Neural progenitor cell (in vitro differentiated cells): ENCODE measurements at regions not wholly inside any gene's neighbourhood (a gene's known extent, or its start where the extent isn't known, plus 50 kb on each side); places are given as distances from the start of the nearest gene placed in this dataset.

Experiments used
- DNase-seq: peaks from one replicate; pipeline ENCODE4 v3.0.0-alpha.2; 2016; ENCODE audit warnings: low spot score
- H2AFZ ChIP-seq: fragments of 200-600 bp; sonication (generic); replicated peaks from 2 replicates; pipeline ENCODE4 v1.6.1; 2016; ENCODE audit warnings: antibody characterized with exemption
- H3F3A ChIP-seq: fragments of 200-600 bp; sonication (generic); 2 replicates; pipeline ENCODE4 v1.6.1; 2016; ENCODE audit warnings: antibody characterized with exemption, low read depth
- H3K27ac ChIP-seq: fragments of 200-600 bp; sonication (generic); 2 replicates; pipeline ENCODE4 v1.5.1; 2016; ENCODE audit warnings: mild to moderate bottlenecking
- H3K27me3 ChIP-seq: fragments of 200-600 bp; sonication (generic); 2 replicates; pipeline ENCODE4 v1.6.1; 2016; ENCODE audit warnings: mild to moderate bottlenecking, moderate library complexity
- H3K36me3 ChIP-seq: fragments of 200-600 bp; sonication (generic); 2 replicates; pipeline ENCODE4 v1.5.1; 2016
- H3K4me1 ChIP-seq: fragments of 200-600 bp; sonication (generic); 2 replicates; pipeline ENCODE4 v1.6.1; 2016; ENCODE audit warnings: mixed run types
- H3K4me2 ChIP-seq: fragments of 200-600 bp; sonication (generic); 2 replicates; pipeline ENCODE4 v1.6.1; 2016
- H3K4me3 ChIP-seq: fragments of 200-600 bp; sonication (generic); 2 replicates; pipeline ENCODE4 v1.5.1; 2016
- H3K79me2 ChIP-seq: fragments of 200-600 bp; sonication (generic); 2 replicates; pipeline ENCODE4 v1.6.1; 2016; ENCODE audit warnings: low read depth
- H3K9ac ChIP-seq: fragments of 200-600 bp; sonication (generic); 2 replicates; pipeline ENCODE4 v1.6.1; 2016
- H3K9me3 ChIP-seq: fragments of 200-600 bp; sonication (generic); 2 replicates; pipeline ENCODE4 v1.5.1; 2016; ENCODE audit warnings: low read depth
- H4K20me1 ChIP-seq: fragments of 200-600 bp; sonication (generic); 2 replicates; pipeline ENCODE4 v1.6.1; 2016; ENCODE audit warnings: low read depth
- H3K27ac Mint-ChIP-seq: 3 replicates; pipeline ENCODE4 v1.8.0; 2021; ENCODE audit warnings: mixed read lengths
- H3K27me3 Mint-ChIP-seq: 2 replicates; pipeline ENCODE4 v1.8.0; 2022; ENCODE audit warnings: low read depth, mild to moderate bottlenecking, inconsistent platforms, moderate library complexity, mixed read lengths; ENCODE audit not compliant: insufficient read depth
- H3K36me3 Mint-ChIP-seq: 3 replicates; pipeline ENCODE4 v1.8.0; 2021; ENCODE audit warnings: mixed read lengths
- H3K4me1 Mint-ChIP-seq: 3 replicates; pipeline ENCODE4 v1.8.0; 2021; ENCODE audit warnings: mixed read lengths
- H3K4me3 Mint-ChIP-seq: 3 replicates; pipeline ENCODE4 v1.8.0; 2021; ENCODE audit warnings: mild to moderate bottlenecking, moderate library complexity, mixed read lengths
- H3K9me3 Mint-ChIP-seq: 3 replicates; pipeline ENCODE4 v1.8.0; 2020; ENCODE audit warnings: mixed read lengths
- EZH2 ChIP-seq: fragments of 200-600 bp; sonication (generic); IDR thresholded peaks from 2 replicates; pipeline ENCODE4 v1.6.1; 2017; ENCODE audit warnings: antibody characterized with exemption, mild to moderate bottlenecking, moderate library complexity
- EZH2phosphoT487 ChIP-seq: fragments of 200-600 bp; sonication (generic); IDR thresholded peaks from 2 replicates; pipeline ENCODE4 v1.6.1; 2017; ENCODE audit warnings: antibody characterized with exemption
- TF ChIP-seq, protein P1 (sequence below): fragments of 200-600 bp; sonication (generic); IDR thresholded peaks from 2 replicates; pipeline ENCODE4 v1.5.1; 2017; ENCODE audit warnings: antibody characterized with exemption, mild to moderate bottlenecking

DNA sequence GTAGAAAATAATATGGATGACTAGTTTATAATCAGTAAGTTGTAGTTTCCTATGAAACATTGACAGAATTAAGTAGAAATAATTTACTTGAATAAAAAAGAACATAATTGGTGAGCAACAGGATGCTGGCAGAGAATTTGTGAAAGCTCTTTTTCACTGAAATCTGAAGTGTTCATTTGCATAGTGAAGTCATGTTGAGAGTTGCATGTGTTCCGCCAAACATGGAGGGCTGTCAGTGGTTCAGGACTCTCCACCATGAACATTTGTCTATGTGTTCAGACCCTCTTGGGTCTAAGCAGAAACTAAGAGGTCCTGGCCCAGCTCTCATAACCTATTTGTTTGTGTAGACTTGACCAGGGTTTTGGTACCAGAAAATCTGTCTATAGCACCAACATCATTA is 182.5 kb upstream of the LINC00305 start:
- H3F3A ChIP-seq = no peaks in the 10 kb centered on the region
- H3K79me2 ChIP-seq = no peaks in the 10 kb centered on the region
- no peaks in the 10 kb centered on the region for H3K36me3 ChIP-seq
- H3K4me1 ChIP-seq = no peaks in the 10 kb centered on the region
- no peak overlapping the region for H3K27ac Mint-ChIP-seq
- H3K27ac ChIP-seq = no peak overlapping the region
- H3K9me3 Mint-ChIP-seq = no peaks in the 10 kb centered on the region
- no peak for DNase-seq
- H3K4me3 ChIP-seq = no peak overlapping the region
- H3K4me3 Mint-ChIP-seq = no peak overlapping the region
- no peak overlapping the region for H3K9ac ChIP-seq
- TF ChIP-seq EZH2phosphoT487 (no peak), EZH2 (no peak)
- TF ChIP-seq, protein P1, sequence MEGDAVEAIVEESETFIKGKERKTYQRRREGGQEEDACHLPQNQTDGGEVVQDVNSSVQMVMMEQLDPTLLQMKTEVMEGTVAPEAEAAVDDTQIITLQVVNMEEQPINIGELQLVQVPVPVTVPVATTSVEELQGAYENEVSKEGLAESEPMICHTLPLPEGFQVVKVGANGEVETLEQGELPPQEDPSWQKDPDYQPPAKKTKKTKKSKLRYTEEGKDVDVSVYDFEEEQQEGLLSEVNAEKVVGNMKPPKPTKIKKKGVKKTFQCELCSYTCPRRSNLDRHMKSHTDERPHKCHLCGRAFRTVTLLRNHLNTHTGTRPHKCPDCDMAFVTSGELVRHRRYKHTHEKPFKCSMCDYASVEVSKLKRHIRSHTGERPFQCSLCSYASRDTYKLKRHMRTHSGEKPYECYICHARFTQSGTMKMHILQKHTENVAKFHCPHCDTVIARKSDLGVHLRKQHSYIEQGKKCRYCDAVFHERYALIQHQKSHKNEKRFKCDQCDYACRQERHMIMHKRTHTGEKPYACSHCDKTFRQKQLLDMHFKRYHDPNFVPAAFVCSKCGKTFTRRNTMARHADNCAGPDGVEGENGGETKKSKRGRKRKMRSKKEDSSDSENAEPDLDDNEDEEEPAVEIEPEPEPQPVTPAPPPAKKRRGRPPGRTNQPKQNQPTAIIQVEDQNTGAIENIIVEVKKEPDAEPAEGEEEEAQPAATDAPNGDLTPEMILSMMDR = no peak
- H4K20me1 ChIP-seq = no peaks in the 10 kb centered on the region
- no peaks in the 10 kb centered on the region for H3K27me3 ChIP-seq
- H2AFZ ChIP-seq = no peak overlapping the region
- H3K4me2 ChIP-seq = no peak overlapping the region
- H3K9me3 ChIP-seq = no peaks in the 10 kb centered on the region
- no peaks in the 10 kb centered on the region for H3K36me3 Mint-ChIP-seq
- H3K4me1 Mint-ChIP-seq = no peaks in the 10 kb centered on the region
- H3K27me3 Mint-ChIP-seq = no peaks in the 10 kb centered on the region

DNA sequence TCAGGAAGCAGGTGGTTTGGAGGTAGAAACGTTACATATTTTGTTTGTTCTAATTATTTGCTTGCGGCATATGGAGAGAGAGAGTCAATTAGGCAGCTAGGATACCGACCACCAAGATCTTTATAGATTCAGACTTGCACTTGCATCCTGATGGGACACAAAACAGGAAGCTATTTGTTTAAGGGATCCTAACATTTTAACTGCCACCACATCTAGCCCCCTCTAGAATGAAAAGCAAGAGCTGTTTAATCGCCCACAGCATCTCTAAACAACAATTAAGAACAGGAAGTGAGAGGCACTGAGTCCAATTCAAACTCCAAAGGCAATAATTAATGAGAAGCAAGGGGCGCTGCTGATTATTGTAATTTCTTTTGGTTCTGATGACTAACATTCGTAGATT is 182.0 kb upstream of the LINC00305 start:
- H3K4me3 Mint-ChIP-seq = no peak overlapping the region
- no peaks in the 10 kb centered on the region for H3K36me3 Mint-ChIP-seq
- H3K9me3 Mint-ChIP-seq = no peaks in the 10 kb centered on the region
- H3F3A ChIP-seq = no peaks in the 10 kb centered on the region
- no peak overlapping the region for H3K4me3 ChIP-seq
- H3K36me3 ChIP-seq = no peaks in the 10 kb centered on the region
- H3K4me1 ChIP-seq = no peaks in the 10 kb centered on the region
- no peak overlapping the region for H3K9ac ChIP-seq
- H3K4me2 ChIP-seq = no peak overlapping the region
- no peak overlapping the region for H3K27ac Mint-ChIP-seq
- H3K4me1 Mint-ChIP-seq = no peaks in the 10 kb centered on the region
- no peaks in the 10 kb centered on the region for H3K27me3 ChIP-seq
- H3K27me3 Mint-ChIP-seq = no peaks in the 10 kb centered on the region
- no peaks in the 10 kb centered on the region for H3K9me3 ChIP-seq
- no peak for DNase-seq
- no peak overlapping the region for H2AFZ ChIP-seq
- no peaks in the 10 kb centered on the region for H4K20me1 ChIP-seq
- TF ChIP-seq EZH2phosphoT487 (no peak), EZH2 (no peak)
- TF ChIP-seq, protein P1 = no peak
- H3K27ac ChIP-seq = no peak overlapping the region
- no peaks in the 10 kb centered on the region for H3K79me2 ChIP-seq

DNA sequence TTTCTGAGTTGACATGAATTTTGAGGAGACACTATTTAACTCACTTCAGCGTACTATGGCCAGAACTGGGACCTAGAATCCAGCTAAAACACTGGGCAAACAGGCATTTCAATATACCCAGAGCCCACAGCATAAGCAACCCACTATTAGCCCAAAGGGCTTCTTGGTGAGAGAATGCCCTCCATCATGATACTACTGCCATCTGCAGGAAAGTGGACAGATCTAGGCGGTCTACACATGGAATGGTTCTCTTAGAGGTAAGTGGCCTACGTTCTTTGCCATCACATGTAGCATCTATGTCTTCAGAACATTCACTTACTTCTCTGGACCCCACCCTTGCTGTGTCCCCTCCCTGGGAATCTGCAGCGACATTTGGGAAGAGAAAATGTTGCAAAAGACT is 181.3 kb upstream of the LINC00305 start:
- H3K36me3 Mint-ChIP-seq = no peaks in the 10 kb centered on the region
- no peak overlapping the region for H3K4me2 ChIP-seq

More for the DNA sequence above, 181.3 kb upstream of the LINC00305 start:
- no peak for TF ChIP-seq EZH2
- TF ChIP-seq, protein P1 = peak; percentile 52
- H2AFZ ChIP-seq = no peak overlapping the region
- no peaks in the 10 kb centered on the region for H3K4me1 ChIP-seq
- H3K9me3 ChIP-seq = no peaks in the 10 kb centered on the region
- no peak overlapping the region for H3K4me3 Mint-ChIP-seq
- no peak overlapping the region for H3K9ac ChIP-seq
- no peak overlapping the region for H3K4me3 ChIP-seq
- H3K36me3 ChIP-seq = no peaks in the 10 kb centered on the region
- no peaks in the 10 kb centered on the region for H3F3A ChIP-seq
- no peak overlapping the region for H3K27ac ChIP-seq
- H3K79me2 ChIP-seq = no peaks in the 10 kb centered on the region
- DNase-seq = peak; percentile 30
- no peak overlapping the region for H3K27ac Mint-ChIP-seq
- no peaks in the 10 kb centered on the region for H3K27me3 ChIP-seq
- no peaks in the 10 kb centered on the region for H4K20me1 ChIP-seq
- H3K27me3 Mint-ChIP-seq = no peaks in the 10 kb centered on the region
- no peaks in the 10 kb centered on the region for H3K4me1 Mint-ChIP-seq
- H3K9me3 Mint-ChIP-seq = no peaks in the 10 kb centered on the region
